ENCODE measurements at regions not wholly inside any gene's neighbourhood (a gene's known extent, or its start where the extent isn't known, plus 50 kb on each side); places are given as distances from the start of the nearest gene placed in this dataset.

- no peak overlapping the region for H3K27ac Mint-ChIP-seq
- no peaks in the 10 kb centered on the region for H3K27me3 Mint-ChIP-seq (ENCODE audit: low read depth)
- H3K36me3 Mint-ChIP-seq (ENCODE audit: low read depth), result no peaks in the 10 kb centered on the region
- no peaks in the 10 kb centered on the region for H3K9me3 Mint-ChIP-seq
- no peaks in the 10 kb centered on the region for H3K4me1 Mint-ChIP-seq (ENCODE audit: low read depth)
- no peak overlapping the region for H3K4me3 Mint-ChIP-seq
Measured at GRCh38 chr3:168862466-168862865, 766.7 kb upstream of the GOLIM4 start.

GRCh38 chr3:168860592-168860991, 764.9 kb upstream of the GOLIM4 start:
- H3K36me3 Mint-ChIP-seq (ENCODE audit: low read depth), result no peaks in the 10 kb centered on the region
- H3K9me3 Mint-ChIP-seq, result no peaks in the 10 kb centered on the region
- no peaks in the 10 kb centered on the region for H3K27me3 Mint-ChIP-seq (ENCODE audit: low read depth)
- no peak overlapping the region for H3K27ac Mint-ChIP-seq
- H3K4me3 Mint-ChIP-seq, result no peak overlapping the region
- no peaks in the 10 kb centered on the region for H3K4me1 Mint-ChIP-seq (ENCODE audit: low read depth)

DNA sequence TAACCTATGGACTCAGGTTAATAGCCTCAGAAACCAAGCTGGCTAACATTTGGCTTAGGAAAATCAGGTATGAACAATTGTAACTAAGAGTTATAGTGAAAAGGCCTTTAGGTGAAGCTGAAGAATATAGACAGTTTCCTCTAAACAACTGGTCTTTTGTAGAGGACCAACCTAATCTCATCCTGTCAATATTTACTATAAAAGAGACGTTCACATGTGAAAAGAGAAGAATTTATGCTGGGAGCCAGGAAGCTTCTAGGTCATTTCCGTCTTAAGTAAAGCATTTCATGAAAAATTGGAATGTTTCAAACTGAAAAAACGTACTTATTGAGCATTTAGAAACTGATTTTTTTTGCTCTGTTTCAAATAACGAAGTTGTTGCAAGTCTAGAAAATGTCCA, 764.3 kb upstream of the GOLIM4 start:
- Mint-ChIP-seq H3K36me3 (ENCODE audit: low read depth) (no peaks in the 10 kb centered on the region), H3K4me3 (no peak overlapping the region), H3K27ac (no peak overlapping the region), H3K27me3 (ENCODE audit: low read depth) (no peaks in the 10 kb centered on the region), H3K9me3 (no peaks in the 10 kb centered on the region), H3K4me1 (ENCODE audit: low read depth) (no peaks in the 10 kb centered on the region)

DNA sequence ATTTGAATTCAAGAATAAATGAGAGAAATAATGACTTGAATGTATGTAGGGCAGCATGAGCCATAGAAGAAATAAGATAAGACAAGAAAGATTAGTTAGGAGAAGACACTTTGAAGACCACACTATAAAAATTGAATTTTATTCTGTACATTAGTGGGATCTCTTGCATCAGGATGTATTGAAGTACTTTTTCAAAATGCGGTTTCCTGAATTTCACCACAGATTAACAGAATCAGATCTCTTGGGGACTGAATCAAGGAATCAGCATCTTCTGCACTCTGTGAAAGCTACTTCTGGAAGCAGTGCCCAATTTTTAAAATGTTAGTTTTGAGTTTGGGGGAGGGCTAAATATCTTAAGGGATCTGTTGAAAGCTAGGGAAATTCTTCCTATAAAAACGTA, 763.9 kb upstream of the GOLIM4 start:
- H3K4me3 Mint-ChIP-seq, result no peak overlapping the region
- no peaks in the 10 kb centered on the region for H3K36me3 Mint-ChIP-seq (ENCODE audit: low read depth)
- no peaks in the 10 kb centered on the region for H3K27me3 Mint-ChIP-seq (ENCODE audit: low read depth)

GRCh38 chr3:168859143-168859542, 763.4 kb upstream of the GOLIM4 start:
- no peak overlapping the region for H3K4me3 Mint-ChIP-seq
- no peaks in the 10 kb centered on the region for H3K9me3 Mint-ChIP-seq
- no peaks in the 10 kb centered on the region for H3K36me3 Mint-ChIP-seq (ENCODE audit: low read depth)
- H3K27me3 Mint-ChIP-seq (ENCODE audit: low read depth), result no peaks in the 10 kb centered on the region
- no peak overlapping the region for H3K27ac Mint-ChIP-seq
- H3K4me1 Mint-ChIP-seq (ENCODE audit: low read depth), result no peaks in the 10 kb centered on the region

More for the DNA sequence above, 763.9 kb upstream of the GOLIM4 start:
- Mint-ChIP-seq H3K4me1 (ENCODE audit: low read depth) (no peaks in the 10 kb centered on the region), H3K9me3 (no peaks in the 10 kb centered on the region), H3K27ac (no peak overlapping the region)

DNA sequence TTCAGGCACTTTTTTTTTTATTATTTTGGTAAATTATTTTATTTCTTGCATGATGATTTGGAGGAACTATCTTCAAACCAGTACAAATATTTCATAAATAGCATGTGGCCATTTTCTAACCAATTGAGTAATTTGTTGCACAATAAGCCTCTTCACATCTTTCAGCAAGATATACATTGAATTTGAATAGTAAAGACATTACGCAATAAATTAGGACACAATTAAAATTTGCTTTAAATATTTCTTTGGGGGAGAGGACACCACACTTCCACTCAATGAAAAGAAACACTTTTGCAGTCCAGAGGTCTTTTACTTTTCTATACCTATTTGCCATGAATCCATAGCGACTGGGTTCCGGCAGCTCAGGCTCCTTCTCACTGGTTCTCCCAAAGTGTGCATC, 762.6 kb upstream of the GOLIM4 start:
- no peaks in the 10 kb centered on the region for H3K36me3 Mint-ChIP-seq (ENCODE audit: low read depth)
- H3K4me3 Mint-ChIP-seq, result no peak overlapping the region
- H3K27ac Mint-ChIP-seq, result no peak overlapping the region
- no peaks in the 10 kb centered on the region for H3K27me3 Mint-ChIP-seq (ENCODE audit: low read depth)
- H3K4me1 Mint-ChIP-seq (ENCODE audit: low read depth), result no peaks in the 10 kb centered on the region
- H3K9me3 Mint-ChIP-seq, result no peaks in the 10 kb centered on the region

- Mint-ChIP-seq H3K36me3 (ENCODE audit: low read depth) (no peaks in the 10 kb centered on the region), H3K27me3 (ENCODE audit: low read depth) (peaks cover 15% of the 10 kb centered on the region), H3K4me1 (ENCODE audit: low read depth) (no peaks in the 10 kb centered on the region), H3K27ac (no peak overlapping the region), H3K4me3 (no peak overlapping the region), H3K9me3 (no peaks in the 10 kb centered on the region)
Measured at GRCh38 chr3:168850109-168850508, 754.4 kb upstream of the GOLIM4 start.

GRCh38 chr3:168847291-168847883, 751.7 kb upstream of the GOLIM4 start:
- H3K27me3 Mint-ChIP-seq (ENCODE audit: low read depth), result peaks cover 15% of the 10 kb centered on the region
- no peaks in the 10 kb centered on the region for H3K36me3 Mint-ChIP-seq (ENCODE audit: low read depth)
- no peak overlapping the region for H3K4me3 Mint-ChIP-seq
- H3K4me1 Mint-ChIP-seq (ENCODE audit: low read depth), result no peaks in the 10 kb centered on the region
- H3K9me3 Mint-ChIP-seq, result no peaks in the 10 kb centered on the region
- H3K27ac Mint-ChIP-seq, result no peak overlapping the region

GRCh38 chr3:168844894-168845482, 749.3 kb upstream of the GOLIM4 start:
- Mint-ChIP-seq H3K4me3 (no peak overlapping the region), H3K9me3 (no peaks in the 10 kb centered on the region), H3K36me3 (ENCODE audit: low read depth) (no peaks in the 10 kb centered on the region), H3K4me1 (ENCODE audit: low read depth) (no peaks in the 10 kb centered on the region), H3K27ac (no peak overlapping the region), H3K27me3 (ENCODE audit: low read depth) (peaks cover 15% of the 10 kb centered on the region)

DNA sequence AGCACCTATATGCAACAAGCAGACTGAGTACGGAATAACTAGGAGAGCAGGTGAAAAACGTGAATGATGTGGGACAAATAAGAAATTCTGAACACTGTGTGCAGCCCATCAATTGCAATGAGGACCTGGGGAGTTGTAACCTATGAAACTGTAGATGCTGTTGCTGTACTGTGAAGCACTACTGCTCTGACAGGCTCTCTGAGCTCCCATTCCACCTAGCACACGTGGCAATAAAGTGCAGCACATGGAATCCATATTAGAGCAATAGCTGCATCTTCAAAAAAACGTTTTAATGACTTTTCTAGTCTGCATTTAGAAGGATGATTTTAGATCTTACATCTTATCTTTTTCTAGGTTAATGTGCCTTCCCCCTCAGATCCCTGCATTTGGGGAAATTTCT, 748.7 kb upstream of the GOLIM4 start:
- Mint-ChIP-seq H3K4me3 (no peak overlapping the region), H3K36me3 (ENCODE audit: low read depth) (no peaks in the 10 kb centered on the region), H3K27ac (no peak overlapping the region), H3K4me1 (ENCODE audit: low read depth) (no peaks in the 10 kb centered on the region), H3K9me3 (no peaks in the 10 kb centered on the region), H3K27me3 (ENCODE audit: low read depth) (peaks cover 15% of the 10 kb centered on the region)

- Mint-ChIP-seq H3K4me1 (ENCODE audit: low read depth) (no peaks in the 10 kb centered on the region), H3K9me3 (no peaks in the 10 kb centered on the region), H3K36me3 (ENCODE audit: low read depth) (no peaks in the 10 kb centered on the region), H3K27me3 (ENCODE audit: low read depth) (peaks cover 15% of the 10 kb centered on the region), H3K4me3 (no peak overlapping the region), H3K27ac (no peak overlapping the region)
Measured at GRCh38 chr3:168843481-168843880, 747.8 kb upstream of the GOLIM4 start.

- no peak overlapping the region for H3K27ac Mint-ChIP-seq
- H3K27me3 Mint-ChIP-seq (ENCODE audit: low read depth), result no peaks in the 10 kb centered on the region
- H3K36me3 Mint-ChIP-seq (ENCODE audit: low read depth), result no peaks in the 10 kb centered on the region
- H3K4me1 Mint-ChIP-seq (ENCODE audit: low read depth), result no peaks in the 10 kb centered on the region
- no peak overlapping the region for H3K4me3 Mint-ChIP-seq
- H3K9me3 Mint-ChIP-seq, result no peaks in the 10 kb centered on the region
Measured at GRCh38 chr3:168839653-168840052, 743.9 kb upstream of the GOLIM4 start.

- H3K9me3 Mint-ChIP-seq, result no peaks in the 10 kb centered on the region
- H3K27me3 Mint-ChIP-seq (ENCODE audit: low read depth), result no peaks in the 10 kb centered on the region
- no peak overlapping the region for H3K4me3 Mint-ChIP-seq
- no peak overlapping the region for H3K27ac Mint-ChIP-seq
- H3K36me3 Mint-ChIP-seq (ENCODE audit: low read depth), result no peaks in the 10 kb centered on the region
- no peaks in the 10 kb centered on the region for H3K4me1 Mint-ChIP-seq (ENCODE audit: low read depth)
Measured at GRCh38 chr3:168834558-168834957, 738.8 kb upstream of the GOLIM4 start.

DNA sequence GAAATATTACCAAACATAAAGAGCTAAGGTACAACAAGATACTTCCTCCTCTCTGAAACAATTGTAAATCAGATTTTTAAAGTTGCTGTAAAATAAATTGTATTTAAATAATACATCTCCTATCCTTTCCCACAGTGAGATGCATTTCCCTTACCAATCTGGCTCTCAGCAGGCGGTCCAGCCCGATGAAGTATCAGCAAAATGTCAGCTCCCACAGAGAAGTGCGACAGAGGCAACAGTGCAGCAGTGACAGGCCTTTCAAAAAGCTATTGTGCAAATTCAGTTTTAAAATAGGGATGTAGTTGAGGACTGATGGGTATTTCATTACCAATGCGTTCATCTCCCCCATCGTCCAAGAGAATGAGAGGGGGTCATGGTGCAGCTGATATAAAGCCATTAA, 733.2 kb upstream of the GOLIM4 start:
- no peaks in the 10 kb centered on the region for H3K27me3 Mint-ChIP-seq (ENCODE audit: low read depth)
- H3K27ac Mint-ChIP-seq, result no peak overlapping the region
- H3K4me1 Mint-ChIP-seq (ENCODE audit: low read depth), result no peaks in the 10 kb centered on the region
- H3K36me3 Mint-ChIP-seq (ENCODE audit: low read depth), result no peaks in the 10 kb centered on the region
- H3K9me3 Mint-ChIP-seq, result no peaks in the 10 kb centered on the region
- H3K4me3 Mint-ChIP-seq, result no peak overlapping the region

- no peak overlapping the region for H3K27ac Mint-ChIP-seq
Measured at GRCh38 chr3:168828536-168828935, 732.8 kb upstream of the GOLIM4 start.

DNA sequence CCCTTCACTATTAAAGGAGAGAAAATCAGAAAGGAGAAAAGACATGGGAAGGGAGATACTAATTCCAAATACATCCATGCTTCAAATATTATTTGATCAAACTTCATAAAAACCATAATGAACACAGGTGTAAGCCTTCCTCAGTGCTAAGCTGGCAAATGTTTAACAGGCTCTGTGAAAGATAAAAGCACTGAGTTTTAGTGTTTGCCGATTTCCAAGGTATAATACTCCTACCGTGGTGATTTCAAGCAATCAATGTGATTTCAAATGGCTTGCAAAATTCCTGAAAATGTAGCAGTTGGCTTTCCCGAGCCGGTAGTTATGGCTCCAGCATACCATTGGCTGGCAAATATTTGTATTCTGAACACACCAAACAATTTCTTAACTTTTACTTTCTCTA, 732.3 kb upstream of the GOLIM4 start:
- no peaks in the 10 kb centered on the region for H3K4me1 Mint-ChIP-seq (ENCODE audit: low read depth)
- H3K27me3 Mint-ChIP-seq (ENCODE audit: low read depth), result no peaks in the 10 kb centered on the region
- no peak overlapping the region for H3K4me3 Mint-ChIP-seq
- no peak overlapping the region for H3K27ac Mint-ChIP-seq
- no peaks in the 10 kb centered on the region for H3K36me3 Mint-ChIP-seq (ENCODE audit: low read depth)
- no peaks in the 10 kb centered on the region for H3K9me3 Mint-ChIP-seq

More at GRCh38 chr3:168828536-168828935, 732.8 kb upstream of the GOLIM4 start:
- H3K36me3 Mint-ChIP-seq (ENCODE audit: low read depth), result no peaks in the 10 kb centered on the region
- H3K4me3 Mint-ChIP-seq, result no peak overlapping the region
- no peaks in the 10 kb centered on the region for H3K9me3 Mint-ChIP-seq
- no peaks in the 10 kb centered on the region for H3K4me1 Mint-ChIP-seq (ENCODE audit: low read depth)
- H3K27me3 Mint-ChIP-seq (ENCODE audit: low read depth), result no peaks in the 10 kb centered on the region

All from T-helper 1 cell treated with Interleukin-12 subunit alpha and Interleukin-12 subunit beta and Interleukin-4 antibody, amounts not matched to agents 30 μg/mL and 1 μg/mL, for 36 hours (primary cell).